HepG2 (cell line): ENCODE measurements at regions not wholly inside any gene's neighbourhood (a gene's known extent, or its start where the extent isn't known, plus 50 kb on each side); places are given as distances from the start of the nearest gene placed in this dataset.

Source experiments
- ARNT ChIP-seq: fragments of 450-650 bp; IDR thresholded peaks from 2 replicates; pipeline ENCODE4 v1.6.1; 2017
- HOXD1 ChIP-seq: sonication (generic); formaldehyde crosslinking; IDR thresholded peaks from 2 replicates; pipeline ENCODE4 v1.5.0; 2020; ENCODE audit warnings: missing genetic modification reagents
- KLF12 ChIP-seq: sonication (generic); formaldehyde crosslinking; IDR thresholded peaks from 2 replicates; pipeline ENCODE4 v1.4.0; 2020; ENCODE audit warnings: missing genetic modification reagents, borderline replicate concordance
- MED1 ChIP-seq: sonication (generic); formaldehyde crosslinking; IDR thresholded peaks from 2 replicates; pipeline ENCODE4 v1.4.0; 2020; ENCODE audit warnings: missing genetic modification reagents
- RNF2 ChIP-seq: fragments of 450-650 bp; conservative IDR thresholded peaks from 2 replicates; pipeline ENCODE4 v1.6.1; 2016; ENCODE audit warnings: low read depth
- SMAD3 ChIP-seq: sonication (generic); formaldehyde crosslinking; IDR thresholded peaks from 2 replicates; pipeline ENCODE4 v1.4.0; 2020; ENCODE audit warnings: missing genetic modification reagents
- SNAPC4 ChIP-seq: sonication (generic); formaldehyde crosslinking; IDR thresholded peaks from 2 replicates; pipeline ENCODE4 v1.4.0; 2020; ENCODE audit warnings: mild to moderate bottlenecking, missing genetic modification reagents
- ZNF781 ChIP-seq: sonication (generic); formaldehyde crosslinking; IDR thresholded peaks from 2 replicates; pipeline ENCODE4 v1.5.1; 2020; ENCODE audit warnings: borderline replicate concordance, mild to moderate bottlenecking, missing genetic modification reagents; ENCODE audit errors: not compliant biosample characterization
- ZNF83 ChIP-seq: sonication (generic); formaldehyde crosslinking; IDR thresholded peaks from 2 replicates; pipeline ENCODE4 v1.4.0; 2020; ENCODE audit warnings: missing genetic modification reagents, mild to moderate bottlenecking, borderline replicate concordance
- TF ChIP-seq, protein P1 (sequence below): sonication (generic); formaldehyde crosslinking; IDR thresholded peaks from 2 replicates; pipeline ENCODE4 v1.4.0; 2020; ENCODE audit warnings: mild to moderate bottlenecking, missing genetic modification reagents
- TF ChIP-seq, protein P2 (sequence below): sonication (generic); formaldehyde crosslinking; IDR thresholded peaks from 2 replicates; pipeline ENCODE4 v1.4.0; 2020; ENCODE audit warnings: missing genetic modification reagents

- no peak for TF ChIP-seq SNAPC4
- no peak for TF ChIP-seq ZNF83 (CRISPR knock-in tag)
- no peak for TF ChIP-seq ARNT
- no peak for TF ChIP-seq KLF12 (CRISPR knock-in tag)
- no peak for TF ChIP-seq RNF2
- TF ChIP-seq HOXD1 (CRISPR knock-in tag): no peak
- TF ChIP-seq, protein P1, sequence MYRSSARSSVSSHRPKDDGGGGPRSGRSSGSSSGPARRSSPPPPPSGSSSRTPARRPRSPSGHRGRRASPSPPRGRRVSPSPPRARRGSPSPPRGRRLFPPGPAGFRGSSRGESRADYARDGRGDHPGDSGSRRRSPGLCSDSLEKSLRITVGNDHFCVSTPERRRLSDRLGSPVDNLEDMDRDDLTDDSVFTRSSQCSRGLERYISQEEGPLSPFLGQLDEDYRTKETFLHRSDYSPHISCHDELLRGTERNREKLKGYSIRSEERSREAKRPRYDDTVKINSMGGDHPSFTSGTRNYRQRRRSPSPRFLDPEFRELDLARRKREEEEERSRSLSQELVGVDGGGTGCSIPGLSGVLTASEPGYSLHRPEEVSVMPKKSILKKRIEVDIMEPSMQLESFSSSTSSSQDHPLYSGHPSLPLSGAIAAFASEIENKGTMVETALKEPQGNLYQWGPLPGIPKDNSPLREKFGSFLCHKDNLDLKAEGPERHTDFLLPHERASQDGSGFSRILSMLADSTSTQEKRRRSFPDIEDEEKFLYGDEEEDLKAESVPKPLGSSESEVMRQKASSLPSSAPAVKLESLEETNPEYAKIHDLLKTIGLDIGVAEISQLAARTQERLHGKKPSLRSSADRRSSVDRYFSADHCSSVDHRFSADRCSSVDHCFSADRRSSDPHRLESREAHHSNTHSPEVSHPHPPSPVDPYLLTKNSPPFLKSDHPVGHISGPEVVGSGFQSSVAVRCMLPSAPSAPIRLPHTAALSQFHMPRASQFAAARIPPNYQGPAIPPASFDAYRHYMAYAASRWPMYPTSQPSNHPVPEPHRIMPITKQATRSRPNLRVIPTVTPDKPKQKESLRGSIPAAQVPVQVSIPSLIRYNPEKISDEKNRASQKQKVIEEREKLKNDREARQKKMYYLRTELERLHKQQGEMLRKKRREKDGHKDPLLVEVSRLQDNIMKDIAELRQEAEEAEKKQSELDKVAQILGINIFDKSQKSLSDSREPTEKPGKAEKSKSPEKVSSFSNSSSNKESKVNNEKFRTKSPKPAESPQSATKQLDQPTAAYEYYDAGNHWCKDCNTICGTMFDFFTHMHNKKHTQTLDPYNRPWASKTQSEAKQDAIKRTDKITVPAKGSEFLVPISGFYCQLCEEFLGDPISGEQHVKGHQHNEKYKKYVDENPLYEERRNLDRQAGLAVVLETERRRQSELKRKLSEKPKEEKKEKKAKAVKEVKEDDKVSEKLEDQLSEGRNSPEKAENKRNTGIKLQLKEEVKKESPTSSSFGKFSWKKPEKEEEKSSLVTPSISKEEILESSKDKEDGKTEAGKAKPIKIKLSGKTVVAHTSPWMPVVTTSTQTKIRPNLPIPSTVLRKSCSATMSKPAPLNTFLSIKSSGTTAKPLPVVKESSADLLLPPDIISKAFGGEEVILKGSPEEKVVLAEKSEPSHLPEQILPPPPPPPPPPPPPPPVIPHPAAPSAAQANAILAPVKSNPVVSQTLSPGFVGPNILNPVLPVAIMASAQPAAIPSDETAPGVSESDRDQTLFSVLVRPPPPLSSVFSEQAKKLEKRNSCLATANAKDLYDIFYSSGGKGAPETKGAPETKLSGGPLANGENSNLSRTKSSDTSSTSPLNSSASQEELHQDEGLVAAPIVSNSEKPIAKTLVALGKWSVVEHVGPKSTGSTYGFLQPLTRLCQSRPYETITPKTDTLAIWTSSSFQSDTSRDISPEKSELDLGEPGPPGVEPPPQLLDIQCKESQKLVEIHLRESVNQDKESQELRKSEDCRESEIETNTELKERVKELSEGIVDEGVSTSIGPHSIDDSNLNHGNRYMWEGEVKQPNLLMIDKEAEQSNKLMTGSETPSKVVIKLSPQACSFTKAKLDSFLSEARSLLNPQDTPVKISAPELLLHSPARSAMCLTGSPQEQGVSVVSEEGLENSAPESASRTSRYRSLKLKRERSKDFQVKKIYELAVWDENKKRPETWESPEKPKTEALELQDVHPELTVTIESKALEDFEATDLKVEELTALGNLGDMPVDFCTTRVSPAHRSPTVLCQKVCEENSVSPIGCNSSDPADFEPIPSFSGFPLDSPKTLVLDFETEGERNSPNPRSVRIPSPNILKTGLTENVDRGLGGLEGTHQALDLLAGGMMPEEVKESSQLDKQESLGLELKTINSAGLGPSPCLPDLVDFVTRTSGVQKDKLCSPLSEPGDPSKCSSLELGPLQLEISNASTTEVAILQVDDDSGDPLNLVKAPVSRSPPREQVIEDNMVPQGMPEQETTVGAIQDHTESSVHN (CRISPR knock-in tag): no peak
- TF ChIP-seq, protein P2, sequence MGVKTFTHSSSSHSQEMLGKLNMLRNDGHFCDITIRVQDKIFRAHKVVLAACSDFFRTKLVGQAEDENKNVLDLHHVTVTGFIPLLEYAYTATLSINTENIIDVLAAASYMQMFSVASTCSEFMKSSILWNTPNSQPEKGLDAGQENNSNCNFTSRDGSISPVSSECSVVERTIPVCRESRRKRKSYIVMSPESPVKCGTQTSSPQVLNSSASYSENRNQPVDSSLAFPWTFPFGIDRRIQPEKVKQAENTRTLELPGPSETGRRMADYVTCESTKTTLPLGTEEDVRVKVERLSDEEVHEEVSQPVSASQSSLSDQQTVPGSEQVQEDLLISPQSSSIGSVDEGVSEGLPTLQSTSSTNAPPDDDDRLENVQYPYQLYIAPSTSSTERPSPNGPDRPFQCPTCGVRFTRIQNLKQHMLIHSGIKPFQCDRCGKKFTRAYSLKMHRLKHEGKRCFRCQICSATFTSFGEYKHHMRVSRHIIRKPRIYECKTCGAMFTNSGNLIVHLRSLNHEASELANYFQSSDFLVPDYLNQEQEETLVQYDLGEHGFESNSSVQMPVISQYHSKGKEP (CRISPR knock-in tag): no peak
- TF ChIP-seq ZNF781 (CRISPR knock-in tag): no peak
- no peak for TF ChIP-seq SMAD3 (CRISPR knock-in tag)
- TF ChIP-seq MED1 (CRISPR knock-in tag): no peak
Observed at GRCh38 chr10:42969147-42969546, 107.7 kb upstream of the RET start (continued).
